ENCODE measurements at regions not wholly inside any gene's neighbourhood (a gene's known extent, or its start where the extent isn't known, plus 50 kb on each side); places are given as distances from the start of the nearest gene placed in this dataset.

- in situ Hi-C loops (cut with HindIII; ENCODE audit: low sequenced_read_pairs) = no loop called here
- TF ChIP-seq CTCF (IDR thresholded peaks at IDR 0.05; ENCODE audit: low read depth, low read length) = no peak
Observed at GRCh38 chr15:59953392-59953883, 50.7 kb upstream of the FOXB1 start.

GRCh38 chr15:59952960-59953359 is 51.2 kb upstream of the FOXB1 start:
- in situ Hi-C loops (cut with HindIII; ENCODE audit: low sequenced_read_pairs) = no loop called here
- no peak for DNase-seq (ENCODE audit: low read depth, low spot score)
- TF ChIP-seq CTCF (IDR thresholded peaks at IDR 0.05; ENCODE audit: low read depth, low read length) = no peak
- no peak overlapping the region for H3K4me3 ChIP-seq (ENCODE audit: low read depth, low read length)

More at GRCh38 chr15:59953392-59953883, 50.7 kb upstream of the FOXB1 start:
- no peak for DNase-seq (ENCODE audit: low read depth, low spot score)
- H3K4me3 ChIP-seq (ENCODE audit: low read depth, low read length) = no peak overlapping the region

GRCh38 chr15:59950603-59951388 is 53.3 kb upstream of the FOXB1 start:
- no peak overlapping the region for H3K4me3 ChIP-seq (ENCODE audit: low read depth, low read length)
- no peak for TF ChIP-seq CTCF (IDR thresholded peaks at IDR 0.05; ENCODE audit: low read depth, low read length)
- in situ Hi-C loops (cut with HindIII; ENCODE audit: low sequenced_read_pairs) = no loop called here
- no peak for DNase-seq (ENCODE audit: low read depth, low spot score)

GRCh38 chr15:59948924-59949613 is 55.0 kb upstream of the FOXB1 start:
- DNase-seq (ENCODE audit: low read depth, low spot score) = no peak
- in situ Hi-C loops (cut with HindIII; ENCODE audit: low sequenced_read_pairs) = no loop called here
- no peak overlapping the region for H3K4me3 ChIP-seq (ENCODE audit: low read depth, low read length)
- no peak for TF ChIP-seq CTCF (IDR thresholded peaks at IDR 0.05; ENCODE audit: low read depth, low read length)

GRCh38 chr15:59946084-59946483 is 58.0 kb upstream of the FOXB1 start:
- no peak for TF ChIP-seq CTCF (IDR thresholded peaks at IDR 0.05; ENCODE audit: low read depth, low read length)
- no peak overlapping the region for H3K4me3 ChIP-seq (ENCODE audit: low read depth, low read length)
- in situ Hi-C loops (cut with HindIII; ENCODE audit: low sequenced_read_pairs) = no loop called here
- DNase-seq (ENCODE audit: low read depth, low spot score) = no peak

GRCh38 chr15:59945036-59945435 is 59.1 kb upstream of the FOXB1 start:
- H3K4me3 ChIP-seq (ENCODE audit: low read depth, low read length) = no peak overlapping the region
- DNase-seq (ENCODE audit: low read depth, low spot score) = no peak
- no peak for TF ChIP-seq CTCF (IDR thresholded peaks at IDR 0.05; ENCODE audit: low read depth, low read length)
- in situ Hi-C loops (cut with HindIII; ENCODE audit: low sequenced_read_pairs) = no loop called here

Measured in astrocyte of the spinal cord (primary cell).